GM18508 (cell line): ENCODE measurements at regions not wholly inside any gene's neighbourhood (a gene's known extent, or its start where the extent isn't known, plus 50 kb on each side); places are given as distances from the start of the nearest gene placed in this dataset.

Source experiments
- ATAC-seq: cut with Tn5 transposase; IDR thresholded peaks from one replicate; pipeline ENCODE4 v1.9.1; 2021; ENCODE audit warnings: moderate number of reproducible peaks; ENCODE audit not compliant: insufficient read depth, unreplicated experiment

DNA sequence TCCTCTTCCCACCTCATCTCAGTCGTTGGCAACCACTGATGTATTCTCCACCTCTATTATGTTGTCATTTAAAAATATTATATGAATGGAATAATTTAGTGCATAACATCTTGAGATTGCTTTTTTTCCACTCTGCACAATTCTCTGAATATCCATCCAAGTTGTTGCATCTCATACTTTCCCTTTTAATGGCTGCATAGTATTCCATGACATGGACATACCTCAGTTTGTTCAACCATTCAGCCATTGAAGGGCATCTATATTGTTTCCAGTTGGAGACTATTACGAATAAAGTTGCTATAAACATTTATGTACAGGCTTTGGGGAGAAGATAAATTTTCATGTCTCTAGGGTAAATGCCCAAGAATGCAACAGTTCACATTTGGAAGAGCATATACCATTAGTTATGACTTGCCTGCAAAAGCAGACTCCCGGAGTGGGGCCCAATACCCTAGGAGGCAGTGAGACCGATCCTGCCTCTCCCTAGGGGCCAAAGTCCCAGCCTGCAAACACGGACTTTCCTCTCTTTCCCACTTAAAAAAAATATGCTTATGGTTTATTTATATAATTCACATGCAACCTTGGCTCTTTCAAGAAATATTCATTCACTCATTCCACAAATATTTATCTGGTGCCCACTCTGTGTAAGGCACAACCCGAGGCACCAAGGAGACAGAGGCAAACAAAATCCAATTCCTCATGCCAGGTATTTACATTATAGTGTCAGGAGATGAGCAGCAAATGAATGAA, 227.0 kb upstream of the PMEPA1 start:
- no peak for ATAC-seq

DNA sequence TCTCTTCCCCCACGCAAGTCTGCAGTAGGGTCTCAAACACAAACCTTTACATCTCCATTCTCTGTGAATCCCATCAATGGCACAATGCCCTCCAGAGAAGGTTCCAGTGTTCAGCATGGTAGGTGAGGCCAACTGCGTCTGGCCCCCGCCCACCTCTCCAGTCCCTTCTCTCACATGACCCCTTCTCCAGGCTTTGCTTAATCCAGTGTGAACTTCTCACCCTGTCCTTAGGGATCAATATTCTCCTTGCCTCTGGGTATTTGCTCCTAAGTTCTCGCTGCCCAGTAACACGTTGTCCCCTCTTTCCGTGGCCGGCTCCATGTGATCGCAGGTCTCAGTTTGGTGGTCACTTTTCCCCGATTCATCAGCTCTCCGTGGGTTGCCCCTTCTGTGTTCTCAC, 225.1 kb upstream of the PMEPA1 start:
- ATAC-seq: no peak

DNA sequence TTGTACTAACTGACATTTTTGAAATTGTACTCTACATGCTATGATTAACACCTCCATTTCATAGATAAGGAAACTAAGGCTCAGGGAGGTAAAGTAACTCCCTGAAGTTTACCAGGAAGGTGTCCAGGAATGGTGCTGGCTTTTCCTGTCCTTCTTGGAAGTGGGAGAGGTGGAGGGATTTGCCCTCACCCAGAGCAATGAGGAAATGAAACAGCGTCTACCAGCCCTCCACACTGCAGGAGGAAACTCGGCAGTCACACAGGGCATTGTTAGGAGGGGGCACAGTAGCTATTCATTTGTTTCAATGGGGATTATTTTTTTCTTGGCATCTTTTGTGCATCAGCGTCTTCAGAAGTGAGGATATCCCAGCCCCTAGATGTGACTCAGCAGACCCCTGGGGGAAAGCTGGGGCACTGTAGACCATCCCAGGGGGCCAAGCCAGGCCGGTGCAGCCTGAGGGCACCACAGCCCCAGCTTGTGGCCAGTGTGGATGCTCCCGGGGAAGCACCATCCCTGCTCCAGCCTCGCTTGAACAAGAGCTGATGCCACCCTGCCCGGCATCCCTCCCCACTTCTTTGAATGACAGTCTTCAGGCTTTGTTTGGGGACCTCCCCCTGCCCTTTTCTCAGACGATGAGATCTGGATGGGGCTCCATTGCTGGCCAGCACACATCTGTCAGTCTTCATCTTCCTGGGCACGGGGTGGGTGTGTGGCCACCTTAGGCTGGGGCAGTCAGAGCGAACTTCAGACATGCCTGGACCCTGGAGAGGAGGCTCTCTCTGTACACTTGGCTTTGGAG, 224.4 kb upstream of the PMEPA1 start:
- no peak for ATAC-seq

DNA sequence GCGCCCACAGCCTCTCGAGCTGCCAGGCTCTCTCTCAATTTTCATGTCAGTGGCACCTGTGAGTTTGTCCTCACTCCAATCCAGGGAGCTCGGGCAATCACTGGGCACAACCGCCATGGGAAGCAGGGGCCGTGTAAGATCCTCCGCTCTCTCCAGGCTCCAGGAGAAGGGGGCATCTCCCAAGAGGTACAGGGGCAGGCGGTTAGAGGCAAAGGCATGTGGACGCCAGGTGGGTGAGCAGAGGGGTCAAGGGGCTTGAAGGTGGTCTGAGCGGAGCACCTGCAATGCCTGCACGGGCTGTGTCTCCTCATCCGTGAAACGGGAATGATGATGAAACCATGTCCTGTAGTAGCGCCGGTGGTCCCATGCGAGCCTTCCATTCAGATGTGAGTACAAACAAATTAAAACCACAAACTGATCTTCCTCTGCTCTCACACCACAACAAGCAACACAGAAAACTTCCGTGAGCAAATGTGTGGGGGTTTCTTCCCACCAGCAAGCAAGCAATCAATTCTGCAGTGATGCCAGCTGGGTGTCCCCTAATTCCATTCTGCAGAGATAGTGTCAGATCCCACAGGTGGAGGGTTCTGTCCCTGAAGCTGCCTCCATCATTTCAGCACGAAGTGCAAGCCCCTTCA, 222.5 kb upstream of the PMEPA1 start:
- ATAC-seq: no peak

DNA sequence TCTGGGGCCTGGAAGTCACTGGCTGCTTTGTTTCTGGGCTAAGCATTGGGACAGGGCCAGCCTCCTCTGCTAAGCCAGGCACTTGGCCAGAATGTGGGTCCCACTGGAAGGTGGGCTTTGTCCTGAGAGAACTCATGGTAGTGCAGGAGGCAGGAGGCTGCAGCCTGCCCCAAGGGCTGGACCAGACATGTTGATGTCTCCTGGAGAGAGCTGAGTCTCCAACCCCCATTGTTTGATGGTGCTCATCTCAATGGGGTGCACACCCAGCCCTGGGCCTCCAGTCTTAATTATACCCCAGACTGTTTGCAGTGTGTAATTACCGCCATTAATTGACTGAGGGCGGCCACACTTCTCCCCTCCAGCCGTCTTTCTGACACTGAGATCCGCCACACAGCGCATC, 220.5 kb upstream of the PMEPA1 start:
- ATAC-seq: no peak

DNA sequence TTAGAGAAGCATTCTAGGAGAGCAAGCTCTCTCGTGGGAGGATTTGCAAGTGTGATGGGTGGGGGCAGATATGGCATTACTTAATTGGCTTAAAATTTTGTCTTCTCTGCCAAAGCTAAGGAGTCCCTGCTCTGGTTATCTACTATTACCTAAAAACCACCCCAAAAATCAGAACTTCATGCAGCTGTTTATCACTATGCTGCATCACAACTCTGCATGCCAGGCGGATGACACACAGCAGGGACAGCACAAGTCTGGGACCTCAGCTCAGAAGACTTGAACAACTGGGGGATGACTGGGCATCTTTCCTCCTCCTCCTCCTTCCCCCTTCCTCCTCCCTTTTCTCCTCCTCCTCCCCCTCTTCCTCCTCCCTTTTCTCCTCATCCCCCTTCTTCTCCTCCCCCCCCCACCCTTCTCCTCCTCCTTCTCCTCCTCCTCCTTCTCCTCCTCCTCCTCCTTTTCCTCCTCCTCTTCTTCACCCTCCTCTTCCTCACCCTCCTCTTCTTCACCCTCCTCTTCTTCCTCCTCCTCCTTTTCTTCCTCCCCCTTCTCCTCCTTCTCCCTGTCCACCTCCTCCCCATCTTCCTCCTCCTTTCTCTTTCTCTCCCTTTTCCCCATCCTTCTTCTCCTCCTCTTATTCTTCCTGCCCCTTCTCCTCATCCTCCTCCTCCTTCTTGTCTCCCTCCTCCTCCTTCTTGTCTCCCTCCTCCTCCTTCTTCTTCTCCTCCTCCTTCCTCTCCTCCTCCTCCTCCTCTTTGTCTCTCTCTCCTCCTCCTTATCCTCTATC, 218.6 kb upstream of the PMEPA1 start:
- no peak for ATAC-seq

DNA sequence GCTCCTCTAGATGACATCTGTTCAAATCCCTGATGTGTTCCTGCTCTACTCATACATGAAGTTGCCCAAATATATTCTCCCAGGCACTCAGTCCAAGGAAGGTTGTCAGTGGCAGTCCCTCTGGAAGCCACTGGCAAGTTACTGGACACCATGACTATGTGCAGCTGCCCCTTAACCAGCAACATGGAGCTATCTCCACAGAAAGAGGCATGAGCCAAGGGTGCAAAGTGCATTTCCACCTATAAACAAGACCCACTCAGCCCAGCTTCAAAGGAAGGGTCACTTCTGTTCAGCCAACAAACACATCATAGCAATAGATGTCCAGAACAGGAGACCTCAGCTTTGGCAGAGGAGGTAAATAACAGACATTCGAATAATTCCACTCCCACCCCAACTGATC, 217.6 kb upstream of the PMEPA1 start:
- no peak for ATAC-seq

DNA sequence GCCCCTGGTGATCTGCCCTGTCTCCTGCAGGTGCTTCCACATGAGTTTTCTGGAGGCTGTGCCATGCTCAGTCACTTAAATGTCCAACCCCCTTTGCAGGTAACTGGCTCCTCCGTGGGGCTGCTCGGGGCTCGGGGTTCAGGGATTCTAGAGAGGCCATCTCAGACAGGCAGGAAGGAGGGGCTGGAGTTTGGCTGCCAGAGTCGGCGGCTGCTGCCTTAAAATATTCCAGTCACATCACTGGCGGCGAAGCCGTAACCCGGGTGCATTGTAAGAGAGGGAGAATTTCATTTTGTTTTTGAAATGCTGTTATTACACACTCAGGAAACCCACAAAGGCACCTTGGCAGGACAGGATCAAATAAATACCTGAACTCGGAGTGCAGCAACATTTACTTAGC, 212.9 kb upstream of the PMEPA1 start:
- ATAC-seq: no peak

DNA sequence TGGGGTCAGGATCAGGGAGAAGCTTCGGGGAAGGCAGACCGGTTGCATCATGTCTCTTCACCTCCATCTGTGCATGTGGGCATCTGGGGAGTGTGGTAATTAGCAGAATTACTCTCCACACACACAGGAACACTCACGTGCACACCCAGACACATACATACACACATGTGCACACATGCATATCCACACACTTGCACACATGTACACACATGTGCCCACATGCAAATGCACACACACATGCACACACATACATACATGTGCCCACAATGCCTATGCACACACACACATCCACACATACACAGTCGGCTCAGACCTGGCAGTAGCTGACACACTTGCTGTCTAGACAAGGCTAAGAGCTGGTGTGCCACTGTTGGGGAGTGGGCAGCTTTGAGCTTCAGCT, 212.3 kb upstream of the PMEPA1 start:
- ATAC-seq: no peak

DNA sequence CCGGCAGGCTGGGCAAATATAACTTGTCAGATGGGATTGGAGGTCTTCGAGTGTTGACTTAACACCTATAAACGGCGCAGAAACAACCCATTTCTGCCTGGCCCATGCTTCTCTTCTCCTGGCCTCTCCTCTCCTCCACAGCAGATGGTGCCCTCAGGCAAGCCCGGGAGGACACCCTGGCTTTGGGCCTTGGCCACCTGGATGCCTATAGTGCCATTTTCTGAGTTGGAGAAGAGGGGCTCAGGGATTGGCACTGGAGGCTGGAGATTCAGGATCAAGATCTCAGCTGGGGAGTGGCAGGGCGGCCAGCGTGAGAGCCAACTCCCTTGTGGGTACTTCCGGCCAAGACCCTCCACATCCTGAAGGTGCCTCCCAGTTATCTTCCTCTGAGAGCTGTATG, 211.9 kb upstream of the PMEPA1 start:
- no peak for ATAC-seq

DNA sequence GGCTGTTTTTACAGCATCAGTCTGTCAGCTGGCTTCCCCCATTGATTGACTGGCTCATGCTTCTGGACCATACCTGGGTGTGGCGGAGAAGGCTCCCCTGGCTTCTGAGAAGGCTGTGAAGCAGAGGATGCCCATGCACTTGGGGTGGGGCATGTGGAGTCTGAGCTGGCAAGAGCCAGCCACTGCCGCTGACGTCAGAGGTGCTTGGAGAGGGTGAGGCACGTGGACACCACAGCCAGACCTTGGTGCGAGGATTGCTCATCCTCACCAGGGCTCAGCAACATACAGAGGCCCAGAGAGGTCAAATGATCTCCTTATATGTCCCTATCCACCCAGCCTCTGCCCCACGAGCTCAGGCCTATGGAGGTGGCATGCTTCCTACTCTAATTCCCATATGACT, 211.2 kb upstream of the PMEPA1 start:
- ATAC-seq: no peak

DNA sequence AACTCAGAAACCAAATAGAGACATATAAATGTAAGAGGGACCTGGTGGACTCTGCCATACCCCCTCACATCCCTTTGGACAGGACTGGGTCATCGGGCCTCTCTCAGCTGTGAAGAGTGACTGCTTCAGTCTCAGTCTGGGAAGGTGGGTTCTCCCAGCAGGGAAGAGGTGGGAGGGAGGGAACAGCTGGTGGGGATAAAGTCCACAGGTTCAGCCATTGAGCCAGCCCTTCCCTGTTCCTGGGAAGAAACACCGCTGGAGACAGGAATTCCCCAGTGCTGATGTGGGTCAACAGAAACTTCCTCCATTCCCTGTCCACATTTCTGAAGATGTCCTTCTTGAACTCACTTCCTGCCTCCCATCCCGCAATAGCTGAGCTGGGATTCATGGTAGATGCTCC, 209.2 kb upstream of the PMEPA1 start:
- no peak for ATAC-seq

DNA sequence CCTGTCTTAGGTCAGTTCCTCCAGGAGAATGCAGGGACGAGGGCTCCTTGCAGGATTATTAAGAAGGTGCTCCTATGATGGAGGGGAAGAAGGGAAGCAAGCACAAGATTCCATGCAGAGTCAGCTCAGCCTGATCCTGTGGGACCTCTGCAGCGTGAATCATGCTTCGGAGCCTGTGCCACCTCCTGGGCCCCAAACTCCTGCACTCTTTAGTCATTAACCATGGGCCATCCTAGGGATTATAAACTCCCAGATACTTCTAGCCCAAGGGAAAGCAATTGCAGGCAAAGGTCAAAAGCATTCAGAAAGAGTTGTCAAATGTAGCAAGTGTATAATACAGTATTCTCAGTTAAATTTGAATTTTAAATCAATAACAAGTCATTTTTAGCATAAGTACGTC, 208.7 kb upstream of the PMEPA1 start:
- ATAC-seq: no peak

DNA sequence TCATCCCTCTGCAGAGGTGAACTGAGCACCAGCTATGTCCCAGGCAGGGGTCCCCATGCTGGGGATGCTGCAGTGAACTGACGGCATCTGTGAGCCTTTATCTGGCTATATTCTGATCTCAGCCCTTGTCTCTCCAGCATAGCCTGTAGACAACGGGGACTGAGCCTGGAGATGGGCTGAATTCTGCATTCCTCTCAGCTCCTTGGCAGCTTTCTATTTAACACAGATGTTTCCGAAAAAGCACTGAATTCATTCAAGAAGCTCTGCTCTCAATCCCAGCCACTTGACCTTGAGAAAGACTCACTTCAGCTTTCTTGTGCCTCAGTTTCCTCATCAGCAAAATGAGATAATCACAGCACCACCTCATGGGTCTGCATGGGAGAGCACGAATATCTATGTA, 204.4 kb upstream of the PMEPA1 start:
- ATAC-seq: no peak

DNA sequence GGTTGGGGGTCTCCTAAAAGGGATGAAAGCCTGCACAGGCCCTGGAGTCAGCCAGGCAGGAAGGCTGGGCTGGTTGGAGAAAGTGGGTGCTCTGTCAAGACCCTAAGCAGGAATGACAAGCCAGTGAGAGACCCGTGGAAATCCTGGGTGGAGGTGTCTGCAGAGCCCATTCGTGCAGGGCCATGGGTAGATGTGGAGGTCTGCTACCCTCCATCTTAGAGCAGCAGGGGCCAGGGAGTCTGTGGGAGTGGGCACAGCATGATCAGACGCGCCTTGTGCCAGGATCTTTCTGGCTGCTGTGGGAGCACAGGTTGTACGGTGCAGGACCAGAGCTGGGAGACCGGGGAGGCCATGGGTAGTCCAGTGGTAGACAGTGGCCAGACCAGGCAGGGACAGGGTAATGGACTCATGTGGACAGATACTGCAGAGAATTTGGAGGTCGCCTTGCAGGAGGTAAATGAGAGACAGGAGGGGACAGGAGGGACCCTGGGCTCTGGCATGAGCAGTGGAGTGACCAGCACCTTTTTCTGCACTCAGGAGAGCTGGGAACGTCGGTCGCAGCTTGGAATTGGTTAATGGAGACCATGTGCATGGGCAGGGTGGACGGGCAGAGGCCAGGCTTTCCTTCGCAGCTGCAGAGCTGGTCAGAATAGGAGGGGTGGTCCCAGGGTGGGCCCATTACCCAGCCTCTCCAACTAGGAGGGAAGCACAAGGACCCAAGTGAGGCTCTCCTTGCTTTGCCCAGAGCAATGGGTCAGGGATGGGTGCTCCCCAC, 203.5 kb upstream of the PMEPA1 start:
- no peak for ATAC-seq

DNA sequence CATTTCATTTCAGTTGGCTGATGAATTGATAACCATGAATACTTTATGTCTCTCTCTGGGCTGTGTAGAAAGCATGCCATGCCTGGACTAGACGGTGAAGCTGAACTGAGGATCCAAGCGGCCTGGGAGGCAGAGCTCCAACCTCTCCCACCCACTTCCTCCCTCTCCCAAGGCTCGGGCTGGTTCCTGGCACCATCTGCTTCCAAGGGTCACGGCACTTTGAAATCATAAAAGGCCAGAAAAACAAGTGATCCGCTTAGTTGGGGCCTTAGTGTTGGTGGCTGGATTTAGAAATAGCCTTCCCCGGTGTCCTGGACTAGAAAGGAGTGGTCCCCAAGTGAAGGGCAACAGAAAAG, 202.4 kb upstream of the PMEPA1 start:
- no peak for ATAC-seq

DNA sequence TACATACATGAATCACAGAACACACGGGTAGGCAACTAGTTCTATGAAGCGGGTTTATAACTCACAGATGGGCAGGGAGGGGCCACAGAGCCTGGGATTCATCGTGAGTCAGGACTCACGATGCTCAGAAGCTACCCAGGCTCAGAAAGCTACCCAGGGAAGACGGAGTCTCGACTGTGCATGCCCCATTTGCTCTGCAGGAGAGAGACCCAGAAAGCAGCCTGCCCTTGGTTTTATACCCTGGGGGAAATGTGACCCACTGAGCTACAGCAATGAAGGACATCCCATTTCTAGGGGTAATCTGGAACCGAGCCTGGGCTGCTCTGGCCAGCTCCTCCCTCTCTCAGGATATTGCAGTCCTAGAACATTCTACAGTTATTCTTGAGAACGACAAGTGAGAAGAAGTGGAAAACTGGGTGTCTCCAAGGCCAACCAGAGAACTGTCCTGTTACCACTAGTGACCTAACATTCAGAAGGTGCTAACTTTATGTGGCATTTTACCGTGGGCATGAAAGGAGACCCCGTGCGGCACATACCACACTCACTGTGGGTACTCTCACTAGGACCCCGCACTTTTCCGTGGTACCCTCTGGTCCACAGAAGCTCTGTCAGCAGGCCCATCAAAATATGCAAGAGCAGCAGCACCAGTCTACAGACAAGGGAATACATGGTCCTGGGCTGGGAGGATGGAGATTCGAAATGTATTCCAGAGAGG, 201.9 kb upstream of the PMEPA1 start:
- no peak for ATAC-seq

DNA sequence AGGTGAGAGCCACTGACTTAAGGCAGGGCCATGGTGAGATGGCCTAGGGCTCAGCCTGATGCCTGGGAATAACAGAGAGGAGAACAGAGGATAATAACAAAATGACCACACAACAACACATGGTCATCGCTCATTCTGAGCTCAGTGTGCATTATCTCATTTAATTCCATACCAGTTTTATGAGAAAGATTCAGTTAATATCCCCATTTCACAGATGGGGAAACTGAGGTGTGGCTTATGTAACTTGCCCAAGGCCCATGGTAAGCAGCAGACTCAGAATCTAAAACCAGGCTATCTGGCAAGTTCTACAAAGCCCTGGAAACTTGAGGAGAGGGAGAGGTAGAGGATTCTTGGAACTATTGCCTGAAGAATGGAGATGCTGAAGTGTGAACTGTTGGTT, 200.9 kb upstream of the PMEPA1 start:
- no peak for ATAC-seq

DNA sequence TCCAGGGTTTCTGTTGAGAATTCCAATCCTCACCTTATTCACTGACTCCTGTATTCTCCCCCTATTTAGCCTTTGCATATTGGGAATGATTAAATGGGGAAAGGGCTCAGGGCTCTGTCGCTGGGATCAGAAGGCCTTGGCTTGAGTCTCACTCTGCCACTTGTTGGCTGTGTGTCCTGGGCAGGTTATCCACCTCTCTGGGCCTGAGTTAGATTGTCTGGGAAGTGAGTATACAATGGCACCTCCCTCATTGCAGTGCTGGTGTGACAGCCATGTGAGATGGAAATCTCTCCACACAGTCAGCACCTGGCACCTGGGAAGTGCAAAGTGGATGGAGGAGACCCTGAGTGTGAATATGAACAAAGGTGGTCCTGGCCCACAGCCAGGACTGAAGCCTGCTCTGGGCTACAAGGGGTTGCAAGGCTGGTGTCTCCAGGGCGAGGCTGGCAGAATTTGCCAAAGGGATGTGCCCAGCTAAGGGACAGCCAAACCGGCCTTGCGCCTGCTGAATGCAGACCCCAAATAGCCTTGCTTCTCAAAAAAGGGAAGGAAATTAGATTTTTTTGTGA, 200.0 kb upstream of the PMEPA1 start:
- no peak for ATAC-seq
